Panc1 (cell line): ENCODE measurements at regions not wholly inside any gene's neighbourhood (a gene's known extent, or its start where the extent isn't known, plus 50 kb on each side); places are given as distances from the start of the nearest gene placed in this dataset.

Experiments used
- POLR2AphosphoS5 ChIP-seq: IDR thresholded peaks from 2 replicates; pipeline ENCODE4 v1.6.1; 2012; ENCODE audit warnings: mild to moderate bottlenecking, low read depth, low read length, moderate library complexity
- TF ChIP-seq, protein P1 (sequence below): fragments of 450-650 bp; IDR thresholded peaks from 2 replicates; pipeline ENCODE4 v1.5.1; 2017; ENCODE audit warnings: mild to moderate bottlenecking

DNA sequence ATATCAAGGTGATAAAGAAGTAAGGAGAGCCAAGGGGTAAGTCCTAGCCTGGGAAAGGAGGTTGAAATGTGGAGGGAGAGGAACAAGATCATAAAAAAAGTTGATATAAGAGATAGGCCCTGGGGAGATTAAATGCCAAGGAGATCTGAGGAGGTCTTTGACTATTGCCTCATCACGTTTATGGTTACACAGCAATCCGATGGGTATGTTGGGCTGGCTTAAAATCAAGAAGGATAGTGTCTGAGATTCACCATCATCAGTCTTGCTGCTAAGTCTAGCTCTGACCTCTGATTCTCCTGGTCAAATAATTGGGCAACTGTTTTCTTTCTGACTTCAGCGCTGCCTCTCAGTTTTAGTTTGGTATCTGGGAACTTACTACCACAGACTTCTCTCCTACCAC lies 416.3 kb downstream of the GPATCH2 start:
- TF ChIP-seq, protein P1, sequence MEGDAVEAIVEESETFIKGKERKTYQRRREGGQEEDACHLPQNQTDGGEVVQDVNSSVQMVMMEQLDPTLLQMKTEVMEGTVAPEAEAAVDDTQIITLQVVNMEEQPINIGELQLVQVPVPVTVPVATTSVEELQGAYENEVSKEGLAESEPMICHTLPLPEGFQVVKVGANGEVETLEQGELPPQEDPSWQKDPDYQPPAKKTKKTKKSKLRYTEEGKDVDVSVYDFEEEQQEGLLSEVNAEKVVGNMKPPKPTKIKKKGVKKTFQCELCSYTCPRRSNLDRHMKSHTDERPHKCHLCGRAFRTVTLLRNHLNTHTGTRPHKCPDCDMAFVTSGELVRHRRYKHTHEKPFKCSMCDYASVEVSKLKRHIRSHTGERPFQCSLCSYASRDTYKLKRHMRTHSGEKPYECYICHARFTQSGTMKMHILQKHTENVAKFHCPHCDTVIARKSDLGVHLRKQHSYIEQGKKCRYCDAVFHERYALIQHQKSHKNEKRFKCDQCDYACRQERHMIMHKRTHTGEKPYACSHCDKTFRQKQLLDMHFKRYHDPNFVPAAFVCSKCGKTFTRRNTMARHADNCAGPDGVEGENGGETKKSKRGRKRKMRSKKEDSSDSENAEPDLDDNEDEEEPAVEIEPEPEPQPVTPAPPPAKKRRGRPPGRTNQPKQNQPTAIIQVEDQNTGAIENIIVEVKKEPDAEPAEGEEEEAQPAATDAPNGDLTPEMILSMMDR = no peak
- no peak for TF ChIP-seq POLR2AphosphoS5
